ENCODE measurements at regions not wholly inside any gene's neighbourhood (a gene's known extent, or its start where the extent isn't known, plus 50 kb on each side); places are given as distances from the start of the nearest gene placed in this dataset.

- TF ChIP-seq CHD7 (IDR thresholded peaks at IDR 0.05; ENCODE audit: insufficient replicate concordance, low read length): no peak
- no peak for TF ChIP-seq POU5F1 (IDR thresholded peaks at IDR 0.05; ENCODE audit: low read depth, low read length)
- no peak for TF ChIP-seq BRCA1 (IDR thresholded peaks at IDR 0.05; ENCODE audit: low read depth, low read length)
- TF ChIP-seq EZH2 (IDR thresholded peaks at IDR 0.05; ENCODE audit: low read depth, low read length, severe bottlenecking): no peak
- TF ChIP-seq RNF2 (IDR thresholded peaks at IDR 0.05; ENCODE audit: borderline replicate concordance, low read depth, low read length, missing control alignments, poor library complexity, severe bottlenecking): no peak
- TF ChIP-seq GTF2F1 (IDR thresholded peaks at IDR 0.05; ENCODE audit: borderline replicate concordance, low read depth, low read length): no peak
- no peak for TF ChIP-seq SAP30 (IDR thresholded peaks at IDR 0.05; ENCODE audit: insufficient read depth, insufficient replicate concordance, low read length)
- TF ChIP-seq RBBP5 (IDR thresholded peaks at IDR 0.05; ENCODE audit: borderline replicate concordance, low read depth, low read length): no peak
These were observed 432.4 kb upstream of the SMC2 start (continued) for GRCh38 chr9:103661663-103662062.
